SK-N-SH (cell line): ENCODE measurements at regions not wholly inside any gene's neighbourhood (a gene's known extent, or its start where the extent isn't known, plus 50 kb on each side); places are given as distances from the start of the nearest gene placed in this dataset.

Experiments used
- EP300 ChIP-seq, 2 experiments: IDR thresholded peaks; 2 replicates each; pipeline versions ENCODE4 v1.4.0 to v1.6.1; 2012; ENCODE audit warnings: borderline replicate concordance in 1 of 2, low read depth in 1 of 2, low read length in 1 of 2
- EZH2phosphoT487 ChIP-seq: fragments of 200-600 bp; sonication (generic); IDR thresholded peaks from 2 replicates; pipeline ENCODE4 v1.6.1; 2017; ENCODE audit warnings: low read depth, mixed run types, mild to moderate bottlenecking, antibody characterized with exemption, moderate library complexity, borderline replicate concordance
- FOXJ3 ChIP-seq: sonication (generic); formaldehyde crosslinking; IDR thresholded peaks from 2 replicates; pipeline ENCODE4 v1.5.1; 2020; ENCODE audit warnings: mild to moderate bottlenecking, missing genetic modification reagents
- MXI1 ChIP-seq: IDR thresholded peaks from 2 replicates; pipeline ENCODE4 v1.6.1; 2012; ENCODE audit warnings: mild to moderate bottlenecking, low read depth, low read length, improper control_type of control experiment
- POLR2AphosphoS5 ChIP-seq: IDR thresholded peaks from 2 replicates; pipeline ENCODE4 v1.6.1; 2012; ENCODE audit warnings: low read depth, low read length
- RCOR1 ChIP-seq: fragments of 150-350 bp; IDR thresholded peaks from 2 replicates; pipeline ENCODE4 v1.6.1; 2017; ENCODE audit warnings: antibody characterized with exemption, low read length
- RFX5 ChIP-seq: IDR thresholded peaks from 2 replicates; pipeline ENCODE4 v1.6.1; 2012; ENCODE audit warnings: mild to moderate bottlenecking, improper control_type of control experiment, low read length
- SIN3A ChIP-seq: IDR thresholded peaks from 2 replicates; pipeline ENCODE4 v1.6.1; 2012; ENCODE audit warnings: low read depth, mild to moderate bottlenecking, low read length, moderate library complexity, borderline replicate concordance
- SMC3 ChIP-seq: IDR thresholded peaks from 2 replicates; pipeline ENCODE4 v1.6.1; 2012; ENCODE audit warnings: low read depth, low read length, improper control_type of control experiment
- TF ChIP-seq, protein P1 (sequence below): fragments of 200-600 bp; sonication (generic); IDR thresholded peaks from 2 replicates; pipeline ENCODE4 v1.6.1; 2017; ENCODE audit warnings: antibody characterized with exemption, mild to moderate bottlenecking, moderate library complexity
- TF ChIP-seq, protein P2 (sequence below): IDR thresholded peaks from 2 replicates; pipeline ENCODE4 v1.6.1; 2012; ENCODE audit warnings: mild to moderate bottlenecking, low read depth, low read length, moderate library complexity

DNA sequence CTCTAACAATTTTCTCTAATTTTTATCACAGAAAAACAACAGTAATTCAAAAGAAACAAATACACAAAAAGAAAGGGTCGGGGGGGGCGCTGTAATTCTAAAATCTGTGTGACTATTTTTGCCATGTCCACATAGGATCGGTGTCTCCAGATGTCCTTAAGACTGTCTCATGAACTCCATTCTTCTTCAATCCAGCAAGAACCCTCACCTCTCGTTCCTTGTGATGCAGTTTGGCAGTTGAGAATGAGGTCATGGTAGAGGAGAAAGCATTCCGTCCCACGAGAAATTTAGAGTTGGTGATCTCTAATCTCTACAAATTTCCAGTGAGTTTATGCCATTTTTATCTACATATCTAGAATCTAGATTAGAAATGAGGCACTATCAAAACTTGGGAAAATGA, 394.7 kb downstream of the TFEC start:
- TF ChIP-seq, protein P1, sequence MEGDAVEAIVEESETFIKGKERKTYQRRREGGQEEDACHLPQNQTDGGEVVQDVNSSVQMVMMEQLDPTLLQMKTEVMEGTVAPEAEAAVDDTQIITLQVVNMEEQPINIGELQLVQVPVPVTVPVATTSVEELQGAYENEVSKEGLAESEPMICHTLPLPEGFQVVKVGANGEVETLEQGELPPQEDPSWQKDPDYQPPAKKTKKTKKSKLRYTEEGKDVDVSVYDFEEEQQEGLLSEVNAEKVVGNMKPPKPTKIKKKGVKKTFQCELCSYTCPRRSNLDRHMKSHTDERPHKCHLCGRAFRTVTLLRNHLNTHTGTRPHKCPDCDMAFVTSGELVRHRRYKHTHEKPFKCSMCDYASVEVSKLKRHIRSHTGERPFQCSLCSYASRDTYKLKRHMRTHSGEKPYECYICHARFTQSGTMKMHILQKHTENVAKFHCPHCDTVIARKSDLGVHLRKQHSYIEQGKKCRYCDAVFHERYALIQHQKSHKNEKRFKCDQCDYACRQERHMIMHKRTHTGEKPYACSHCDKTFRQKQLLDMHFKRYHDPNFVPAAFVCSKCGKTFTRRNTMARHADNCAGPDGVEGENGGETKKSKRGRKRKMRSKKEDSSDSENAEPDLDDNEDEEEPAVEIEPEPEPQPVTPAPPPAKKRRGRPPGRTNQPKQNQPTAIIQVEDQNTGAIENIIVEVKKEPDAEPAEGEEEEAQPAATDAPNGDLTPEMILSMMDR, result no peak
- TF ChIP-seq EP300 (IDR thresholded peaks at IDR 0.05; ENCODE audit: borderline replicate concordance in 1 of 2, low read depth in 1 of 2, low read length in 1 of 2), result no peak
- TF ChIP-seq POLR2AphosphoS5, result no peak
- TF ChIP-seq MXI1, result no peak
- TF ChIP-seq SMC3, result no peak
- TF ChIP-seq RFX5, result no peak
- no peak for TF ChIP-seq EZH2phosphoT487
- no peak for TF ChIP-seq FOXJ3
- TF ChIP-seq, protein P2, sequence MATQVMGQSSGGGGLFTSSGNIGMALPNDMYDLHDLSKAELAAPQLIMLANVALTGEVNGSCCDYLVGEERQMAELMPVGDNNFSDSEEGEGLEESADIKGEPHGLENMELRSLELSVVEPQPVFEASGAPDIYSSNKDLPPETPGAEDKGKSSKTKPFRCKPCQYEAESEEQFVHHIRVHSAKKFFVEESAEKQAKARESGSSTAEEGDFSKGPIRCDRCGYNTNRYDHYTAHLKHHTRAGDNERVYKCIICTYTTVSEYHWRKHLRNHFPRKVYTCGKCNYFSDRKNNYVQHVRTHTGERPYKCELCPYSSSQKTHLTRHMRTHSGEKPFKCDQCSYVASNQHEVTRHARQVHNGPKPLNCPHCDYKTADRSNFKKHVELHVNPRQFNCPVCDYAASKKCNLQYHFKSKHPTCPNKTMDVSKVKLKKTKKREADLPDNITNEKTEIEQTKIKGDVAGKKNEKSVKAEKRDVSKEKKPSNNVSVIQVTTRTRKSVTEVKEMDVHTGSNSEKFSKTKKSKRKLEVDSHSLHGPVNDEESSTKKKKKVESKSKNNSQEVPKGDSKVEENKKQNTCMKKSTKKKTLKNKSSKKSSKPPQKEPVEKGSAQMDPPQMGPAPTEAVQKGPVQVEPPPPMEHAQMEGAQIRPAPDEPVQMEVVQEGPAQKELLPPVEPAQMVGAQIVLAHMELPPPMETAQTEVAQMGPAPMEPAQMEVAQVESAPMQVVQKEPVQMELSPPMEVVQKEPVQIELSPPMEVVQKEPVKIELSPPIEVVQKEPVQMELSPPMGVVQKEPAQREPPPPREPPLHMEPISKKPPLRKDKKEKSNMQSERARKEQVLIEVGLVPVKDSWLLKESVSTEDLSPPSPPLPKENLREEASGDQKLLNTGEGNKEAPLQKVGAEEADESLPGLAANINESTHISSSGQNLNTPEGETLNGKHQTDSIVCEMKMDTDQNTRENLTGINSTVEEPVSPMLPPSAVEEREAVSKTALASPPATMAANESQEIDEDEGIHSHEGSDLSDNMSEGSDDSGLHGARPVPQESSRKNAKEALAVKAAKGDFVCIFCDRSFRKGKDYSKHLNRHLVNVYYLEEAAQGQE, result no peak
- TF ChIP-seq RCOR1, result no peak
- TF ChIP-seq SIN3A, result no peak
